ENCODE measurements at regions not wholly inside any gene's neighbourhood (a gene's known extent, or its start where the extent isn't known, plus 50 kb on each side); places are given as distances from the start of the nearest gene placed in this dataset.

DNA sequence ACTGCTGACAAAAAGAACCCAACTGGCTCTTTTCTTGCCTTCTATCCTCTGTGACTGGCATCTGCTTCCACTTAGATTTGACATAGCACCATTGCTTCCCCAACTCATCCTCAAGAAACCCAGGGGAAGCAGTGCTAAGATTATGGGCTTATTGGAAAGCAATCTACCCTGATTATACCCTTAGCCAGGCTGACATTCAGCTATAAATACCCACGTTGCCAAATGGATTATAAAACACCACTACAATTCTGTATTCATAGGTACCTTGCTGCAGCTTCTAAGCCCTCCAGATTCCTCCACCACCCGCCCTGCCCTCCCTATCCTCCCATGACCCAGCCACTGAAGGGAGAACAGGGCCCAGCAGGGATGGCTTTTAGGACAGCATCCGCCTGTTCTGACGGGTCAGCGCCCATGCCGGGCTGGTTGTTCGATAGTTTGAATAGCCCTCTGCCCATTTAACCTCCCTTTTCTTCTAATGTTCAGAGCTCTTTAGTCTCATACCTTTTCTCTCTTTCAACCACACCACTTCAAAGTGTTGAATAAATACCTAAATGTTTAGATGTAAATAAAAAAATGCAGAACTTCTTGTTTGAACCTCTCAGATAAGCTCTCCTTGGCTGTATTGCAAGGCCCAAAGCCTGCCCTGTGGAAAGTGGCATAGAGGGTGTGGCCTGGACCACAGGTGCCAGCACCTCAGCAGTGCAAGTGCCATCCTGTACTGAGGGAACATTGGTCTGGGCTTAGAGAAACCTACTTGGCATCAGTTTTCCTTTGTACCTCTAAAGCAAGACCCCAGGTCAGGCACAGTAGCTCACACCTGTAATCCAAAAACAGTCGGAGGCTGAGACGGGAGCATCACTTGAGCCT, 86.6 kb upstream of the RGPD5 start:
- no peak overlapping the region for H3K27ac Mint-ChIP-seq
- DNase-seq = no peak
- Histone ChIP-seq H3K9me3 (no peaks in the 10 kb centered on the region), H3K36me3 (ENCODE audit: control insufficient read depth in 2 of 2, extremely low read depth in 1 of 2, insufficient read depth in 1 of 2, low read length in 1 of 2) (no peaks in the 10 kb centered on the region), H3K27ac (ENCODE audit: low read length) (no peak overlapping the region), H3K27me3 (replicated peaks in 1 of 2; ENCODE audit: control insufficient read depth in 2 of 2, extremely low read depth in 1 of 2, insufficient read depth in 2 of 2, low read length in 1 of 2) (peaks cover 0 to 6% of the 10 kb centered on the region in 2 experiments), H3K4me1 (ENCODE audit: control insufficient read depth in 1 of 2, extremely low read depth in 1 of 2, insufficient read depth in 2 of 2, low read length in 2 of 2) (no peaks in the 10 kb centered on the region), H3K4me3 (ENCODE audit: control insufficient read depth in 1 of 2, extremely low read depth in 1 of 2, low read length in 1 of 2) (no peak overlapping the region)
- ATAC-seq (replicated peaks in 1 of 4) = no peak
- H3K36me3 Mint-ChIP-seq = no peaks in the 10 kb centered on the region
- H3K9me3 Mint-ChIP-seq = no peaks in the 10 kb centered on the region
- ChIA-PET CTCF (no interaction called here), POLR2A (no interaction called here)
- WGBS (ENCODE audit: insufficient coverage) = 69% methylated on average over 2 of the region's 9 CpGs
- no peaks in the 10 kb centered on the region for H3K4me1 Mint-ChIP-seq
- no peak overlapping the region for H3K4me3 Mint-ChIP-seq
- H3K27me3 Mint-ChIP-seq = peaks cover 3 to 5% of the 10 kb centered on the region in 2 donors

DNA sequence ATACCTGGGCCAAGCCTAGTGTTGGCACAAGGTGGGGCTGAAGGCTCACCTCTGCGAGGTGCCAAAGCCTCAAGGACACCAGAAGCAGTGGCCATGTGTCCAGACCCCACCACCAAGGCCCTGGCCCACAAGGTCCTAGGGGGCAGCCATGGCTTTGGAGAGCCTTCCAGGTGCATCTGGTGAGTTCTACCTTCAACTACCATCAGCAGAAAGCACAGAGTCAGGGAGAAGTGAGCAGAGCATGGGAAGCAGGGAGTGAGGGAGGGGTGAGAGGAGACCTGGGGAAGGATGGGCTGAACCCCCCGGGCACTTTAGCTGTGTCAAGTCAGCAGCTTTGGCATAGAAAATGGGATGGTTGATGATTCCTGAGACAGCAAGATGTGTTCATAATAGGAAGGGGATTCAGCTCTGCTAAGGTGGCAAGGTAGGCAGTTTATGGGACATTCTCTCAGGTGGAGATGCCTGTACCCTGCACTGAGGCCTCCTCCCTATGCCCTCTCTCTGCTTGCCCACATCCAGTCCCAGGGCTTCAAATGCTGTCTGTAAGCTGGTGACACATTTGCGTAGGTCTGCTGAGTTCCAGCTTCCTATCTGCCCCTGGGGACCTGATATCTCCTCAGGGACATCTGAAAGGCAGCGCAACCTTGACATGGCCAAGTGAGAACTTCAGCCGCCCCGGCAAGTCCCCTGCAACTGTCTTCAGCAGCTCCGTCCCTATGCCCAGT, 83.4 kb upstream of the RGPD5 start:
- Mint-ChIP-seq H3K27ac (no peak overlapping the region), H3K36me3 (no peaks in the 10 kb centered on the region), H3K4me3 (no peak overlapping the region), H3K4me1 (no peaks in the 10 kb centered on the region), H3K9me3 (no peaks in the 10 kb centered on the region), H3K27me3 (no peaks in the 10 kb centered on the region)
- Histone ChIP-seq H3K4me3 (ENCODE audit: control insufficient read depth in 1 of 2, extremely low read depth in 1 of 2, low read length in 1 of 2) (no peak overlapping the region), H3K4me1 (ENCODE audit: control insufficient read depth in 1 of 2, extremely low read depth in 1 of 2, insufficient read depth in 2 of 2, low read length in 2 of 2) (no peaks in the 10 kb centered on the region), H3K27ac (ENCODE audit: low read length) (no peak overlapping the region), H3K27me3 (replicated peaks in 1 of 2; ENCODE audit: control insufficient read depth in 2 of 2, extremely low read depth in 1 of 2, insufficient read depth in 2 of 2, low read length in 1 of 2) (peaks cover 0 to 10% of the 10 kb centered on the region in 2 experiments), H3K36me3 (ENCODE audit: control insufficient read depth in 2 of 2, extremely low read depth in 1 of 2, insufficient read depth in 1 of 2, low read length in 1 of 2) (no peaks in the 10 kb centered on the region), H3K9me3 (no peaks in the 10 kb centered on the region)
- ATAC-seq (replicated peaks in 1 of 4) (no peak), DNase-seq (no peak)
- CTCF ChIA-PET = no interaction called here
- POLR2A ChIA-PET = no interaction called here
- 85% methylated on average over 7 of the region's 7 CpGs for WGBS (ENCODE audit: insufficient coverage)

DNA sequence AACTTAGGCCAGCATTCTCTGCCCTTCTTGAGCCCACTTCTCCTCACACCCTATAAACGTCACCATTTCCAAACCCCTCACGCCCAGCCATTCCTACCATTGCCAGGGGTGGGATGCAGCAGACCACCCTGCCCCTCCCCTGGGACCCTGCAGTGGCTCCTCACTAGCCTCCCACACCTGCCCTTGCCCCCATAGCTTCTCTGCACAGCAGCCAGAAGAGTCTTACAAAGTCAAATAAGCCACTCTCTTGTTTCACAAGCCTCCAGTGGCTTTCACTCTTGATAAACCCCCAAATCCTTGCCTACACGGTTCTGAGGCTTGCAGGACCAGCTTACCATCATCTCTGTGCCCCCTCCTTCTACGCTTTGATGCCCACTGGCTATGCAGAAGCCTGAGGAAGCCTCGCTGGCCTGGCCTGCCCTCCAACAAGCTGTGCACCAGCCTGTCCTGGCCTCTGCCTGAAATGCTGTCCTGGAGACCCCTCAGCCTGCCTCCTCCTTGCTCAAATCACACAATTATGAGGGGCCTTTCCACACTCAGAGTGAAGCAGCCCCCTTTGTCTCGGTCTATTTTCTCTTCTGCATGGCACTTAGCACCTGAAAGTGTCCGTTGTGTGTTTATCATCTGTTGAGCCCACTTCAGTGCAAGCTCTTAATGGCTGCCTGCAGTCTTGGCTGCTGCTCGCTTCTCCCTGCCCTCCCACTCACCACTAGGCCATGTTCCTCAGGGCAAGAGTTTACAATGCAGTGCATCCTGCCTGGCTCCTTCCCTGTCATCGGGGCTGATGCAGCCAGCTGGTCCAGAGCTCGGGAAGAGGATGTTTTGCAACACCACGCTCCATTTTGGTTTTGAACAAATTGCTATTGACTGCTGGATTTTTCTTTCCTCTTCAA, 82.6 kb upstream of the RGPD5 start:
- H3K4me1 ChIP-seq (ENCODE audit: control insufficient read depth in 1 of 2, extremely low read depth in 1 of 2, insufficient read depth in 2 of 2, low read length in 2 of 2) = no peaks in the 10 kb centered on the region
- WGBS (ENCODE audit: insufficient coverage) = 60% methylated on average over 11 of the region's 11 CpGs
- H3K27ac ChIP-seq (ENCODE audit: low read length) = no peak overlapping the region
- ATAC-seq (replicated peaks in 1 of 4) (no peak), DNase-seq (no peak)
- H3K27me3 ChIP-seq (replicated peaks in 1 of 2; ENCODE audit: control insufficient read depth in 2 of 2, extremely low read depth in 1 of 2, insufficient read depth in 2 of 2, low read length in 1 of 2) = peaks cover 0 to 7% of the 10 kb centered on the region in 2 experiments
- ChIA-PET CTCF (no interaction called here), POLR2A (no interaction called here)
- Mint-ChIP-seq H3K4me1 (no peaks in the 10 kb centered on the region), H3K4me3 (no peak overlapping the region), H3K9me3 (no peaks in the 10 kb centered on the region), H3K27ac (no peak overlapping the region), H3K27me3 (peaks cover 2 to 3% of the 10 kb centered on the region in 2 donors), H3K36me3 (no peaks in the 10 kb centered on the region)
- no peak overlapping the region for H3K4me3 ChIP-seq (ENCODE audit: control insufficient read depth in 1 of 2, extremely low read depth in 1 of 2, low read length in 1 of 2)
- no peaks in the 10 kb centered on the region for H3K36me3 ChIP-seq (ENCODE audit: control insufficient read depth in 2 of 2, extremely low read depth in 1 of 2, insufficient read depth in 1 of 2, low read length in 1 of 2)
- H3K9me3 ChIP-seq = no peaks in the 10 kb centered on the region

DNA sequence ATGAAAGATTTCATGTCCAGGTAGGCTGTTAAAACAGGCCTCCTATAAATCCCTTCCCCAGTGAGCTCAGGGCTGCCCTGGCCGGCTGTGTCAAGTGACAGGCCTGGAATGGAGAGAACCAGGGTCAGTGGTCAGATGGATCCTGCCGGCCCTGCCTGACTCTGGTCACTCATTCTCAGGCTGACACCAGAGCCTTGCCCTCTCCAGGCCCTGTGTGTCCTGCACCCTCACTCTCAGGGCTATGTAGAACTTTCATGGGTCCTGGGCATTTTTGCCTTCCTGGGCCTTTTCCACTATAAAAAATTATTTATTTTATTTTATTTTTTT, 82.0 kb upstream of the RGPD5 start:
- 93% methylated on average over 2 of the region's 2 CpGs for WGBS (ENCODE audit: insufficient coverage)
- Histone ChIP-seq H3K36me3 (ENCODE audit: control insufficient read depth in 2 of 2, extremely low read depth in 1 of 2, insufficient read depth in 1 of 2, low read length in 1 of 2) (no peaks in the 10 kb centered on the region), H3K27me3 (replicated peaks in 1 of 2; ENCODE audit: control insufficient read depth in 2 of 2, extremely low read depth in 1 of 2, insufficient read depth in 2 of 2, low read length in 1 of 2) (peaks cover 0 to 10% of the 10 kb centered on the region in 2 experiments), H3K27ac (ENCODE audit: low read length) (no peak overlapping the region), H3K4me3 (ENCODE audit: control insufficient read depth in 1 of 2, extremely low read depth in 1 of 2, low read length in 1 of 2) (no peak overlapping the region), H3K9me3 (no peaks in the 10 kb centered on the region), H3K4me1 (ENCODE audit: control insufficient read depth in 1 of 2, extremely low read depth in 1 of 2, insufficient read depth in 2 of 2, low read length in 2 of 2) (no peaks in the 10 kb centered on the region)
- Mint-ChIP-seq H3K4me3 (no peak overlapping the region), H3K4me1 (no peaks in the 10 kb centered on the region), H3K27me3 (peaks cover 2 to 3% of the 10 kb centered on the region in 2 donors), H3K9me3 (no peaks in the 10 kb centered on the region), H3K36me3 (no peaks in the 10 kb centered on the region), H3K27ac (no peak overlapping the region)
- CTCF ChIA-PET = no interaction called here
- ATAC-seq (replicated peaks in 1 of 4) = no peak
- POLR2A ChIA-PET = no interaction called here
- no peak for DNase-seq

DNA sequence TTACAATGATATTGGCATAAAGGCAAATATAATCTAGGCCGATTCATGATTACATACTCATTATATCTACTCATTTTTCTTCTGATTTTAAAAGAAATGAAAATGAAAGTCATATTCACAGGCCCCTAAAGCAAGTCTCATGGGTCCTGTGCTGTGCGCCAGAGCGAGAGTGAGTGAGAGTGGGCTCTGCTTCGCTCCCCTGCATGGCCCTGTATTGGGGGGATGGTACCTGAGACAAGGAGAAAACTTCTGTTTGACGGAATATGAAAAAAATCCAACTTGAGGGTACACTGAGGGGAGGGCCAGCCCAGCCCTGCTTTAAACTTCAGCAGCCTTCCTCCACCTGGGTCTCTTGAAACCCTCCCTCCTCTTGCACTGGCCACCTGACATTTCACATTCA, 81.4 kb upstream of the RGPD5 start:
- Histone ChIP-seq H3K36me3 (ENCODE audit: control insufficient read depth in 2 of 2, extremely low read depth in 1 of 2, insufficient read depth in 1 of 2, low read length in 1 of 2) (no peaks in the 10 kb centered on the region), H3K4me1 (ENCODE audit: control insufficient read depth in 1 of 2, extremely low read depth in 1 of 2, insufficient read depth in 2 of 2, low read length in 2 of 2) (no peaks in the 10 kb centered on the region), H3K27ac (ENCODE audit: low read length) (no peak overlapping the region), H3K9me3 (no peaks in the 10 kb centered on the region), H3K4me3 (ENCODE audit: control insufficient read depth in 1 of 2, extremely low read depth in 1 of 2, low read length in 1 of 2) (no peak overlapping the region), H3K27me3 (replicated peaks in 1 of 2; ENCODE audit: control insufficient read depth in 2 of 2, extremely low read depth in 1 of 2, insufficient read depth in 2 of 2, low read length in 1 of 2) (peaks cover 0 to 10% of the 10 kb centered on the region in 2 experiments)
- 91% methylated on average over 3 of the region's 5 CpGs for WGBS (ENCODE audit: insufficient coverage)
- ATAC-seq (replicated peaks in 1 of 4) = no peak
- no peak for DNase-seq
- no peaks in the 10 kb centered on the region for H3K9me3 Mint-ChIP-seq
- no peaks in the 10 kb centered on the region for H3K4me1 Mint-ChIP-seq
- H3K4me3 Mint-ChIP-seq = no peak overlapping the region
- H3K36me3 Mint-ChIP-seq = no peaks in the 10 kb centered on the region
- no peak overlapping the region for H3K27ac Mint-ChIP-seq
- CTCF ChIA-PET = no interaction called here
- POLR2A ChIA-PET = no interaction called here
- peaks cover 2 to 3% of the 10 kb centered on the region in 2 donors for H3K27me3 Mint-ChIP-seq

DNA sequence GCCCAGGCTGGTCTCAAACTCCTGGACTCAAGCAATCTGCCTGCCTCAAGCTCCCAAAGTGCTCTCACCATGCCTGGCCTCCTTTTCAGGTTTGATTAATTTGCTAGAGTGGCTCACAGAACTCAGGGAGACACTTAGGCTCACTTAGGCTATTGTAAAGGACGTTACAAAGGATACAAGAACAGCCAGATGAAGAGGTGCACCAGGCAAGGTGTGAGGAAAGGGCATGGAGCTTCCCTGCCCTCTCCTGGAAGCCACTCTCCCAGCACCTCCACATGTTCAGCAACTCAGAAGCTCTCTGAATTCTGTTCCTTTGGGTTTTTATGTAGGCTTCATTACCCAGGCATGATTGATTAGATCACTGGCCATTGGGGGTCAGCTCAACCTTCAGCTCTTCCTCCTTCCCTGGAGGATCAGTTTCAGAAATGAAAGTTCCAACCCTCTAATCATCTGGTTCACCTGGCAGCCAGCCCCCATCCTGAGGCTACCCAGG, 78.7 kb upstream of the RGPD5 start:
- peaks cover 0 to 4% (median 4%) of the 10 kb centered on the region in 3 donors for H3K9me3 Mint-ChIP-seq
- no peak overlapping the region for H3K27ac ChIP-seq (ENCODE audit: low read length)
- no peak overlapping the region for H3K4me3 ChIP-seq (ENCODE audit: control insufficient read depth in 1 of 2, extremely low read depth in 1 of 2, low read length in 1 of 2)
- H3K4me3 Mint-ChIP-seq = no peak overlapping the region
- peaks cover 2 to 7% of the 10 kb centered on the region in 2 donors for H3K27me3 Mint-ChIP-seq
- H3K4me1 Mint-ChIP-seq = no peaks in the 10 kb centered on the region
- ChIA-PET CTCF (no interaction called here), POLR2A (no interaction called here)
- no peaks in the 10 kb centered on the region for H3K36me3 Mint-ChIP-seq
- ATAC-seq (replicated peaks in 1 of 4) = no peak
- H3K27me3 ChIP-seq (replicated peaks in 1 of 2; ENCODE audit: control insufficient read depth in 2 of 2, extremely low read depth in 1 of 2, insufficient read depth in 2 of 2, low read length in 1 of 2) = peaks cover 0 to 7% of the 10 kb centered on the region in 2 experiments
- H3K36me3 ChIP-seq (ENCODE audit: control insufficient read depth in 2 of 2, extremely low read depth in 1 of 2, insufficient read depth in 1 of 2, low read length in 1 of 2) = no peaks in the 10 kb centered on the region
- DNase-seq = no peak
- no peaks in the 10 kb centered on the region for H3K9me3 ChIP-seq
- H3K27ac Mint-ChIP-seq = no peak overlapping the region
- no CpG with 5 or more reads among the region's 1 CpG for WGBS (ENCODE audit: insufficient coverage)
- H3K4me1 ChIP-seq (ENCODE audit: control insufficient read depth in 1 of 2, extremely low read depth in 1 of 2, insufficient read depth in 2 of 2, low read length in 2 of 2) = no peaks in the 10 kb centered on the region

All from T-cell (primary cell).